ENCODE measurements at regions not wholly inside any gene's neighbourhood (a gene's known extent, or its start where the extent isn't known, plus 50 kb on each side); places are given as distances from the start of the nearest gene placed in this dataset.
A peak's percentile ranks its signal among the peaks of the same experiment; 100 is the strongest.

- no peak for DNase-seq (ENCODE audit: extremely low spot score)
- POLR2A ChIA-PET: no interaction called here
- no peak for TF ChIP-seq LEF1 (IDR thresholded peaks at IDR 0.05; ENCODE audit: borderline replicate concordance)
- CTCF ChIA-PET: interaction anchor here (0.6 kb wide), 1 partner anchor 21 kb away, joined by 3 read pairs; no protein-coding TSS in a partner anchor
Measured at GRCh38 chr13:111900390-111901131, 166.4 kb upstream of the SOX1 start.

- POLR2A ChIA-PET: no interaction called here
- no peak for TF ChIP-seq LEF1 (IDR thresholded peaks at IDR 0.05; ENCODE audit: borderline replicate concordance)
- no peak for TF ChIP-seq FOXM1 (IDR thresholded peaks at IDR 0.05; ENCODE audit: borderline replicate concordance)
- no peak for DNase-seq (ENCODE audit: extremely low spot score)
- CTCF ChIA-PET: no interaction called here
Measured at GRCh38 chr13:111901267-111901915, 165.6 kb upstream of the SOX1 start.

DNA sequence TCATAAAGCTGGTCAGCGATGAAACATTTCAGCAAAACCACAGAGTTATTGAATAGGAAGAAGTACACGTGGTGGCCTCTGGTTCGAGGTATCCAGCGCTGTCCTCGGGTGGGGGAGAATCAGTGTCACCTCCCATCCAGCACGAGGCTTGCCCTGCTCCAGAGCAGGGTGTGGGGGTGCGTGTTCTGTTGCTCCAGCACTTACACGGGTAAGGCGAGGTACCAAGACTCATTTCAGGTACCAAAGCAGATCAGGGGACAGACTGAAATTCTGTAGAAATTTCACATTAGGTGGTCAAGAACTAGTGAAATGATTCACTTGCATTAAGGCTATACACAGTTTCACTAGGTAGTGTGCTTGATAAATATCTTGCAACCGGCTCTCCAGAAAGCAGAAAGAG lies 164.2 kb upstream of the SOX1 start:
- POLR2A ChIA-PET: no interaction called here
- TF ChIP-seq, protein P1, sequence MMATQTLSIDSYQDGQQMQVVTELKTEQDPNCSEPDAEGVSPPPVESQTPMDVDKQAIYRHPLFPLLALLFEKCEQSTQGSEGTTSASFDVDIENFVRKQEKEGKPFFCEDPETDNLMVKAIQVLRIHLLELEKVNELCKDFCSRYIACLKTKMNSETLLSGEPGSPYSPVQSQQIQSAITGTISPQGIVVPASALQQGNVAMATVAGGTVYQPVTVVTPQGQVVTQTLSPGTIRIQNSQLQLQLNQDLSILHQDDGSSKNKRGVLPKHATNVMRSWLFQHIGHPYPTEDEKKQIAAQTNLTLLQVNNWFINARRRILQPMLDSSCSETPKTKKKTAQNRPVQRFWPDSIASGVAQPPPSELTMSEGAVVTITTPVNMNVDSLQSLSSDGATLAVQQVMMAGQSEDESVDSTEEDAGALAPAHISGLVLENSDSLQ (IDR thresholded peaks at IDR 0.05): no peak
- TF ChIP-seq NFRKB (IDR thresholded peaks at IDR 0.05) (no peak), LEF1 (IDR thresholded peaks at IDR 0.05; ENCODE audit: borderline replicate concordance) (no peak), HDGF (IDR thresholded peaks at IDR 0.05; ENCODE audit: borderline replicate concordance) (no peak), SUZ12 (IDR thresholded peaks at IDR 0.05) (no peak), TARDBP (IDR thresholded peaks at IDR 0.05) (no peak), BHLHE40 (IDR thresholded peaks at IDR 0.05; ENCODE audit: borderline replicate concordance) (no peak)
- CTCF ChIA-PET: no interaction called here
- DNase-seq (ENCODE audit: extremely low spot score): no peak

DNA sequence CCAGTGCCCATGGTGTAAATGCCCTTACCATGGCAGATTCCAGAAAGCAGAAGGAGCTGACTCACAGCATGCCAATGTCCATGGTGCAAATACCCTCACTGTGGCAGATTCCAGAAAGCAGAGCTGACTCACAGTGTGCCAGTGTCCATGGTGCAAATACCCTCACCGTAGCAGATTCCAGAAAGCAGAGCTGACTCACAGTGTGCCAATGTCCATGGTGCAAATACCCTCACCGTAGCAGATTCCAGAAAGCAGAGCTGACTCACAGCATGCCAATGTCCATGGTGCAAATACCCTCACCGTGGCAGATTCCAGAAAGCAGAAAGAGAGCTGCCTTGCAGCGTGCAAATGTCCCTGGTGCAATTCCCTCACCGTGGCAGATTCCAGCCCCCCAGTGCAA lies 163.8 kb upstream of the SOX1 start:
- DNase-seq (ENCODE audit: extremely low spot score): no peak
- TF ChIP-seq SP1 (IDR thresholded peaks at IDR 0.05) (no peak), SUZ12 (IDR thresholded peaks at IDR 0.05) (no peak), ZNF384 (IDR thresholded peaks at IDR 0.05) (no peak), FOXM1 (IDR thresholded peaks at IDR 0.05; ENCODE audit: borderline replicate concordance) (no peak), L3MBTL2 (conservative IDR thresholded peaks at IDR 0.05) (no peak), BHLHE40 (IDR thresholded peaks at IDR 0.05; ENCODE audit: borderline replicate concordance) (no peak), FOXK2 (IDR thresholded peaks at IDR 0.05) (no peak), CTBP1 (IDR thresholded peaks at IDR 0.05; ENCODE audit: borderline replicate concordance) (no peak), LEF1 (IDR thresholded peaks at IDR 0.05; ENCODE audit: borderline replicate concordance) (no peak), NFRKB (IDR thresholded peaks at IDR 0.05) (no peak), ARNT (IDR thresholded peaks at IDR 0.05) (no peak), ELF4 (IDR thresholded peaks at IDR 0.05) (no peak), TARDBP (IDR thresholded peaks at IDR 0.05) (no peak), FOXA1 (IDR thresholded peaks at IDR 0.05) (no peak), HDGF (IDR thresholded peaks at IDR 0.05; ENCODE audit: borderline replicate concordance) (no peak)
- TF ChIP-seq, protein P1 (IDR thresholded peaks at IDR 0.05): no peak
- ChIA-PET POLR2A (no interaction called here), CTCF (no interaction called here)

- DNase-seq (ENCODE audit: extremely low spot score): no peak
- no peak for TF ChIP-seq L3MBTL2 (conservative IDR thresholded peaks at IDR 0.05)
- TF ChIP-seq ELF4 (IDR thresholded peaks at IDR 0.05): no peak
- no peak for TF ChIP-seq LEF1 (IDR thresholded peaks at IDR 0.05; ENCODE audit: borderline replicate concordance)
- POLR2A ChIA-PET: no interaction called here
- CTCF ChIA-PET: no interaction called here
Measured at GRCh38 chr13:111904166-111904565, 162.8 kb upstream of the SOX1 start.

DNA sequence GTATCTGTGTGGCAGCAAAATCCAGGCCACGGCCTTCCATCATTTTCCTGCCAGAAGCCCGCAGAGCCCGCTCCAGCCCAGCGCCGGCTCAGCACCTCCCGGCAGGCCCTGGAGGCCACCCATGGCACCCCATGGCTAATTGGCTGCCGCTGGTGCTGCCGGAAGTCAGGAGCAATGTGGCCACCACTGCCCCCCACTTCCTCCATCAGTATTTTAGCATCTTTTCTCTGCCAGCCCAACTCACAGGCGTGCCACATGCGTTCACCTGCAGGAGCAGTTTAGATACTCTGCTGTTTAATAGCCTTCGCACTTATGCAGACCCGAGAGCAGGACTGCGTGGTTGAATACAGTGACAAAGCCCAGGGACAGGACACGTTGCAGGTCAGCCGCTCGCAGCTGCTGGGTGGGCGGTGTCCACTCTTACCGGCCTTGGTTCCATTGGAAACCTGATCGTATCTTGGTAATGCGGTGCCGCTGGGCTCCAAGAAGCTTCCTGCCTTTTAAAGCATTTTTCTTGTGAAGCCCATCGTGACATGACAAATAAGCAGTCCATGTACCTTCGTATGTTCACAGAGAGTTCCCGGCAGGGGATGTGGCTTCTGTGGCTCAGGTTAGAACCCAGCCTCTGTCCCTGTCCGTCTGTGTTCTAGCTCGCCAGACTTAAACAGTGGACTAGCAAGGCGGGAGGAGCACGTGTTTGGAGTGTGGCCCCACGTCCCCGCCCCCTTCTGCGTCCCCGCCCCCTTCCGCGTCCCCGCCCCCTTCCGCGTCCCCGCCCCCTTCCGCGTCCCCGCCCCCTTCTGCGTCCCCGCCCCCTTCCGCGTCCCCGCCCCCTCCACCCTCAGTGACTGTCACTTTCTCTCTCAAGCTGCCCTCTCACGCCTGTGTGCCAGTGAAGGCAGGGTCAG lies 162.0 kb upstream of the SOX1 start:
- peak; percentile 36 for TF ChIP-seq L3MBTL2 (conservative IDR thresholded peaks at IDR 0.05)
- TF ChIP-seq LEF1 (IDR thresholded peaks at IDR 0.05; ENCODE audit: borderline replicate concordance): no peak
- ChIA-PET POLR2A (no interaction called here), CTCF (no interaction called here)
- peak; percentile 15 for DNase-seq (ENCODE audit: extremely low spot score)

GRCh38 chr13:111905609-111905945 lies 161.4 kb upstream of the SOX1 start:
- ChIA-PET CTCF (no interaction called here), POLR2A (no interaction called here)
- no peak for DNase-seq (ENCODE audit: extremely low spot score)
- TF ChIP-seq SUZ12 (IDR thresholded peaks at IDR 0.05) (no peak), LEF1 (IDR thresholded peaks at IDR 0.05; ENCODE audit: borderline replicate concordance) (no peak)

Measured in HEK293T (cell line).